IMR-90 (cell line): ENCODE measurements at regions not wholly inside any gene's neighbourhood (a gene's known extent, or its start where the extent isn't known, plus 50 kb on each side); places are given as distances from the start of the nearest gene placed in this dataset.

Experiments used
- ATAC-seq: fragments of 200-7000 bp; cut with Tn5 transposase; 2 replicates; pipeline ENCODE4 v1.9.1; 2020; ENCODE audit warnings: low read depth, mild to moderate bottlenecking, moderate library complexity
- BruUV-seq: library from RNA; stranded (reverse); fragments of 400-500 nt; replicated peaks from 2 replicates; lab custom pipeline; 2021; lab: Mats Ljungman, UMichigan
- CTCF ChIA-PET: fragments of 300-600 bp; formaldehyde crosslinking; extraction: SDS; loops from one replicate; lab custom pipeline; 2021; ENCODE audit warnings: antibody characterized with exemption; lab: Yijun Ruan, JAX
- POLR2A ChIA-PET: fragments of 300-600 bp; sonication (Branson Sonifier 250); formaldehyde crosslinking; loops from one replicate; lab custom pipeline; 2022; ENCODE audit warnings: antibody characterized with exemption; ENCODE audit not compliant: unreplicated experiment; lab: Charles Lee
- DNase-seq: peaks from one replicate; pipeline ENCODE4 v3.0.0; 2013
- H2AFZ ChIP-seq: replicated peaks from 2 replicates; pipeline ENCODE3; 2013; ENCODE audit warnings: low read length, mild to moderate bottlenecking; ENCODE audit not compliant: poor library complexity
- H2AK5ac ChIP-seq: 2 replicates; pipeline ENCODE4 v1.6.1; 2013; ENCODE audit warnings: low read depth, low read length, inconsistent platforms
- H2AK9ac ChIP-seq: replicated peaks from 2 replicates; pipeline ENCODE3; 2013; ENCODE audit warnings: mild to moderate bottlenecking, low read depth, low read length, moderate library complexity; ENCODE audit not compliant: poor library complexity
- H2BK120ac ChIP-seq: 2 replicates; pipeline ENCODE4 v1.6.1; 2013; ENCODE audit warnings: low read depth, low read length, inconsistent platforms
- H2BK15ac ChIP-seq: 3 replicates; pipeline ENCODE4 v1.6.1; 2013; ENCODE audit warnings: low read depth, low read length, inconsistent platforms
- H2BK20ac ChIP-seq: 2 replicates; pipeline ENCODE4 v1.6.1; 2013; ENCODE audit warnings: low read depth, mild to moderate bottlenecking, inconsistent platforms, low read length, moderate library complexity
- H2BK5ac ChIP-seq: 2 replicates; pipeline ENCODE4 v1.6.1; 2013; ENCODE audit warnings: mild to moderate bottlenecking, low read depth, low read length, inconsistent platforms; ENCODE audit not compliant: poor library complexity, severe bottlenecking
- H3K14ac ChIP-seq: replicated peaks from 2 replicates; pipeline ENCODE4 v1.6.1; 2013; ENCODE audit warnings: low read depth, low read length, inconsistent platforms
- H3K18ac ChIP-seq: 2 replicates; pipeline ENCODE4 v1.6.1; 2013; ENCODE audit warnings: low read depth, low read length, control low read depth
- H3K23ac ChIP-seq: 2 replicates; pipeline ENCODE4 v1.6.1; 2013; ENCODE audit warnings: low read depth, low read length, inconsistent platforms
- H3K27ac ChIP-seq: 2 replicates; pipeline ENCODE4 v1.5.1; 2013; ENCODE audit warnings: mild to moderate bottlenecking, control low read depth, low read length; ENCODE audit not compliant: insufficient read depth
- H3K27me3 ChIP-seq: 2 replicates; pipeline ENCODE4 v1.6.1; 2013; ENCODE audit warnings: low read length; ENCODE audit not compliant: control insufficient read depth, insufficient read depth
- H3K36me3 ChIP-seq: 2 replicates; pipeline ENCODE4 v1.6.1; 2013; ENCODE audit warnings: low read length, mixed read lengths; ENCODE audit not compliant: control insufficient read depth, insufficient read depth
- H3K4ac ChIP-seq: 2 replicates; pipeline ENCODE4 v1.6.1; 2013; ENCODE audit warnings: low read depth, low read length, inconsistent platforms
- H3K4me1 ChIP-seq: 2 replicates; pipeline ENCODE4 v1.6.1; 2013; ENCODE audit warnings: low read length, mixed read lengths; ENCODE audit not compliant: control insufficient read depth, insufficient read depth
- H3K4me2 ChIP-seq: 2 replicates; pipeline ENCODE4 v1.6.1; 2013; ENCODE audit warnings: low read depth, mild to moderate bottlenecking, control low read depth, low read length, moderate library complexity
- H3K4me3 ChIP-seq: 2 replicates; pipeline ENCODE4 v1.5.1; 2013; ENCODE audit warnings: low read depth, mild to moderate bottlenecking, control low read depth, low read length, moderate library complexity; ENCODE audit not compliant: insufficient read depth
- H3K56ac ChIP-seq: 2 replicates; pipeline ENCODE4 v1.6.1; 2013; ENCODE audit warnings: low read length, inconsistent platforms; ENCODE audit not compliant: insufficient read depth; ENCODE audit errors: extremely low read depth
- H3K79me1 ChIP-seq, 2 experiments: 2 replicates each; pipeline ENCODE4 v1.6.1; 2013; ENCODE audit warnings: low read length in 2 of 2, inconsistent platforms in 1 of 2, low read depth in 1 of 2
- H3K9ac ChIP-seq: 2 replicates; pipeline ENCODE4 v1.6.1; 2013; ENCODE audit warnings: low read depth, low read length, control low read depth
- H3K9me1 ChIP-seq: 2 replicates; pipeline ENCODE4 v1.6.1; 2013; ENCODE audit warnings: low read length, inconsistent platforms; ENCODE audit not compliant: insufficient read depth
- H3K9me3 ChIP-seq: 2 replicates; pipeline ENCODE4 v1.6.1; 2013; ENCODE audit warnings: low read length; ENCODE audit not compliant: control insufficient read depth, insufficient read depth
- H4K20me1 ChIP-seq: 2 replicates; pipeline ENCODE4 v1.6.1; 2013; ENCODE audit warnings: low read length, inconsistent platforms; ENCODE audit not compliant: insufficient read depth
- H4K5ac ChIP-seq: 2 replicates; pipeline ENCODE4 v1.6.1; 2013; ENCODE audit warnings: mild to moderate bottlenecking, low read depth, low read length, control low read depth
- H4K8ac ChIP-seq, 2 experiments: 2 replicates each; pipeline ENCODE4 v1.6.1; 2013; ENCODE audit warnings: low read depth in 2 of 2, low read length in 2 of 2, control low read depth in 1 of 2, inconsistent platforms in 1 of 2
- H4K91ac ChIP-seq: 2 replicates; pipeline ENCODE4 v1.6.1; 2013; ENCODE audit warnings: low read depth, low read length, inconsistent platforms; ENCODE audit not compliant: insufficient read depth
- BHLHE40 ChIP-seq: fragments of 150-350 bp; IDR thresholded peaks from 2 replicates; pipeline ENCODE4 v1.6.1; 2016; ENCODE audit warnings: mild to moderate bottlenecking, low read depth, low read length
- ELK1 ChIP-seq: fragments of 150-350 bp; IDR thresholded peaks from 2 replicates; pipeline ENCODE4 v1.6.1; 2016; ENCODE audit warnings: low read depth, mild to moderate bottlenecking, low read length, moderate library complexity, borderline replicate concordance
- FOS ChIP-seq: fragments of 150-350 bp; IDR thresholded peaks from 2 replicates; pipeline ENCODE4 v1.6.1; 2016; ENCODE audit warnings: low read depth, low read length
- MAZ ChIP-seq: IDR thresholded peaks from 2 replicates; pipeline ENCODE4 v1.6.1; 2012; ENCODE audit warnings: low read depth, mild to moderate bottlenecking, low read length, improper control_type of control experiment, moderate library complexity, borderline replicate concordance
- NFE2L2 ChIP-seq: fragments of 150-350 bp; IDR thresholded peaks from 2 replicates; pipeline ENCODE4 v1.6.1; 2016; ENCODE audit warnings: low read depth, mild to moderate bottlenecking, low read length
- POLR2A ChIP-seq: IDR thresholded peaks from 2 replicates; pipeline ENCODE4 v1.6.1; 2012; ENCODE audit warnings: mild to moderate bottlenecking, low read depth, low read length
- RCOR1 ChIP-seq: IDR thresholded peaks from 2 replicates; pipeline ENCODE4 v1.6.1; 2012; ENCODE audit warnings: mild to moderate bottlenecking, low read length, improper control_type of control experiment; ENCODE audit not compliant: insufficient replicate concordance
- SMC3 ChIP-seq: fragments of 150-350 bp; IDR thresholded peaks from 2 replicates; pipeline ENCODE4 v1.6.1; 2016; ENCODE audit warnings: low read depth, mild to moderate bottlenecking, antibody characterized with exemption, low read length, moderate library complexity
- USF2 ChIP-seq: fragments of 150-350 bp; IDR thresholded peaks from 2 replicates; pipeline ENCODE4 v1.6.1; 2017; ENCODE audit warnings: mild to moderate bottlenecking, antibody characterized with exemption, low read length, low read depth
- WGBS, 2 experiments: methylation state at CpG; one replicate each; pipeline versions ENCODE4 v1.1.5 to v1.1.7; 2013; ENCODE audit warnings: missing lambda C conversion rate in 2 of 2; ENCODE audit not compliant: insufficient read length in 1 of 2; ENCODE audit errors: extremely low coverage in 2 of 2; 5-methylcytosine and 5-hydroxymethylcytosine counted together
- dilution Hi-C: fragments of 300-500 bp; cut with HindIII; formaldehyde crosslinking; loops from one replicate; pipeline ENCODE4 v1.14.3; 2018; ENCODE audit warnings: low sequenced_read_pairs; ENCODE audit not compliant: unreplicated experiment
- in situ Hi-C: fragments of 300-500 bp; cut with MboI; formaldehyde crosslinking; loops from 3 replicates; pipeline ENCODE4 v1.14.3; 2019; ENCODE audit warnings: low sequenced_read_pairs, inconsistent platforms, mixed read lengths
- intact Hi-C: fragments of 100-400 bp; cut with micrococcal nuclease; formaldehyde crosslinking; loops from 2 replicates; pipeline ENCODE4 v1.10.0; 2022

GRCh38 chr16:59864981-59865666, 1131.0 kb upstream of the GOT2 start:
- Histone ChIP-seq H3K4ac (no peak overlapping the region), H3K4me1 (no peaks in the 10 kb centered on the region), H3K56ac (no peak overlapping the region), H4K8ac (no peak overlapping the region), H3K27ac (no peak overlapping the region), H2AFZ (no peak overlapping the region), H2AK9ac (no peak overlapping the region), H3K14ac (no peak overlapping the region), H3K79me1 (no peaks in the 10 kb centered on the region), H2BK20ac (no peak overlapping the region), H3K9me1 (no peaks in the 10 kb centered on the region), H4K5ac (no peak overlapping the region), H2AK5ac (no peak overlapping the region), H3K23ac (no peak overlapping the region), H3K4me2 (no peak overlapping the region), H4K20me1 (no peaks in the 10 kb centered on the region), H2BK5ac (no peak overlapping the region), H3K36me3 (no peaks in the 10 kb centered on the region), H3K9ac (no peak overlapping the region), H2BK15ac (no peak overlapping the region), H3K18ac (no peak overlapping the region), H3K27me3 (no peaks in the 10 kb centered on the region), H4K91ac (no peak overlapping the region), H3K9me3 (0 out of 2 replicates have a peak, but pooled peaks cover 5% of the 10 kb centered on the region), H3K4me3 (no peak overlapping the region), H2BK120ac (no peak overlapping the region)
- dilution Hi-C loops (no loop called here), intact Hi-C loops (no loop called here), in situ Hi-C loops (no loop called here)
- TF ChIP-seq POLR2A (no peak), MAZ (no peak), ELK1 (no peak), SMC3 (no peak), NFE2L2 (no peak), RCOR1 (no peak), BHLHE40 (no peak), USF2 (no peak), FOS (no peak)
- peak; percentile 59 for ATAC-seq
- BruUV-seq = no TSS peak
- ChIA-PET POLR2A (no interaction called here), CTCF (no interaction called here)
- no peak for DNase-seq
- 0% methylated on average over 1 of the region's 4 CpGs; no CpG with 5 or more reads in 1 of the 2 experiments for WGBS, 2 experiments
